HL-60 (cell line): ENCODE measurements at regions not wholly inside any gene's neighbourhood (a gene's known extent, or its start where the extent isn't known, plus 50 kb on each side); places are given as distances from the start of the nearest gene placed in this dataset.
A peak's percentile ranks its signal among the peaks of the same experiment; 100 is the strongest.

ENCODE experiments used
- DNase-seq, 2 experiments: peaks; one replicate each; pipeline ENCODE4 v3.0.0-alpha.2; 2010 to 2020; ENCODE audit warnings: low read depth in 1 of 2, low spot score in 1 of 2
- H3K27ac ChIP-seq: fragments of 250-450 bp; sonication (Bioruptor Pico); replicated peaks from 2 replicates; pipeline ENCODE4 v1.5.1; 2020; ENCODE audit warnings: mild to moderate bottlenecking, moderate library complexity
- H3K27me3 ChIP-seq: fragments of 250-450 bp; sonication (Bioruptor Pico); 2 replicates; pipeline ENCODE4 v1.5.1; 2021; ENCODE audit warnings: mild to moderate bottlenecking, moderate library complexity; ENCODE audit not compliant: insufficient read depth, poor library complexity, severe bottlenecking
- H3K4me3 ChIP-seq: replicated peaks from 2 replicates; pipeline ENCODE4 v1.5.1; 2011; ENCODE audit warnings: mild to moderate bottlenecking, control low read depth, low read length; ENCODE audit not compliant: insufficient read depth
- CTCF ChIP-seq: IDR thresholded peaks from one replicate; pipeline ENCODE4 v1.5.1; 2011; ENCODE audit warnings: low read length, control low read depth, inconsistent platforms; ENCODE audit not compliant: insufficient read depth
- GABPA ChIP-seq: IDR thresholded peaks from 2 replicates; pipeline ENCODE4 v1.6.1; 2012; ENCODE audit warnings: low read depth
- POLR2AphosphoS5 ChIP-seq: IDR thresholded peaks from 2 replicates; pipeline ENCODE4 v1.6.1; 2012; ENCODE audit warnings: low read depth
- SPI1 ChIP-seq: IDR thresholded peaks from 2 replicates; pipeline ENCODE4 v1.6.1; 2012; ENCODE audit warnings: low read depth, mild to moderate bottlenecking, borderline replicate concordance
- TF ChIP-seq, protein P1 (sequence below): IDR thresholded peaks from 2 replicates; pipeline ENCODE4 v1.6.1; 2012; ENCODE audit warnings: low read depth; ENCODE audit not compliant: insufficient replicate concordance

GRCh38 chr4:163590619-163591264 lies 96.3 kb downstream of the TMA16 start:
- no peak overlapping the region for H3K4me3 ChIP-seq
- DNase-seq: no peak
- H3K27ac ChIP-seq: peak overlapping the region; percentile 65
- TF ChIP-seq CTCF (no peak), POLR2AphosphoS5 (no peak), SPI1 (no peak), GABPA (no peak)
- TF ChIP-seq, protein P1, sequence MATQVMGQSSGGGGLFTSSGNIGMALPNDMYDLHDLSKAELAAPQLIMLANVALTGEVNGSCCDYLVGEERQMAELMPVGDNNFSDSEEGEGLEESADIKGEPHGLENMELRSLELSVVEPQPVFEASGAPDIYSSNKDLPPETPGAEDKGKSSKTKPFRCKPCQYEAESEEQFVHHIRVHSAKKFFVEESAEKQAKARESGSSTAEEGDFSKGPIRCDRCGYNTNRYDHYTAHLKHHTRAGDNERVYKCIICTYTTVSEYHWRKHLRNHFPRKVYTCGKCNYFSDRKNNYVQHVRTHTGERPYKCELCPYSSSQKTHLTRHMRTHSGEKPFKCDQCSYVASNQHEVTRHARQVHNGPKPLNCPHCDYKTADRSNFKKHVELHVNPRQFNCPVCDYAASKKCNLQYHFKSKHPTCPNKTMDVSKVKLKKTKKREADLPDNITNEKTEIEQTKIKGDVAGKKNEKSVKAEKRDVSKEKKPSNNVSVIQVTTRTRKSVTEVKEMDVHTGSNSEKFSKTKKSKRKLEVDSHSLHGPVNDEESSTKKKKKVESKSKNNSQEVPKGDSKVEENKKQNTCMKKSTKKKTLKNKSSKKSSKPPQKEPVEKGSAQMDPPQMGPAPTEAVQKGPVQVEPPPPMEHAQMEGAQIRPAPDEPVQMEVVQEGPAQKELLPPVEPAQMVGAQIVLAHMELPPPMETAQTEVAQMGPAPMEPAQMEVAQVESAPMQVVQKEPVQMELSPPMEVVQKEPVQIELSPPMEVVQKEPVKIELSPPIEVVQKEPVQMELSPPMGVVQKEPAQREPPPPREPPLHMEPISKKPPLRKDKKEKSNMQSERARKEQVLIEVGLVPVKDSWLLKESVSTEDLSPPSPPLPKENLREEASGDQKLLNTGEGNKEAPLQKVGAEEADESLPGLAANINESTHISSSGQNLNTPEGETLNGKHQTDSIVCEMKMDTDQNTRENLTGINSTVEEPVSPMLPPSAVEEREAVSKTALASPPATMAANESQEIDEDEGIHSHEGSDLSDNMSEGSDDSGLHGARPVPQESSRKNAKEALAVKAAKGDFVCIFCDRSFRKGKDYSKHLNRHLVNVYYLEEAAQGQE: no peak
- no peaks in the 10 kb centered on the region for H3K27me3 ChIP-seq

- Histone ChIP-seq H3K27me3 (no peaks in the 10 kb centered on the region), H3K4me3 (no peak overlapping the region), H3K27ac (peak overlapping the region; percentile 65)
- peak in 1 of 2 experiments; percentile 51 for DNase-seq
- TF ChIP-seq SPI1 (peak; percentile 99), POLR2AphosphoS5 (no peak), GABPA (no peak), CTCF (no peak)
- TF ChIP-seq, protein P1: no peak
These were observed 97.1 kb downstream of the TMA16 start for GRCh38 chr4:163591614-163592020.

GRCh38 chr4:163592212-163592611 lies 97.7 kb downstream of the TMA16 start:
- TF ChIP-seq SPI1 (no peak), POLR2AphosphoS5 (no peak), CTCF (no peak), GABPA (no peak)
- TF ChIP-seq, protein P1: no peak
- H3K27me3 ChIP-seq: no peaks in the 10 kb centered on the region
- peak overlapping the region; percentile 65 for H3K27ac ChIP-seq
- H3K4me3 ChIP-seq: no peak overlapping the region
- no peak for DNase-seq
